ENCODE measurements at regions not wholly inside any gene's neighbourhood (a gene's known extent, or its start where the extent isn't known, plus 50 kb on each side); places are given as distances from the start of the nearest gene placed in this dataset.

DNA sequence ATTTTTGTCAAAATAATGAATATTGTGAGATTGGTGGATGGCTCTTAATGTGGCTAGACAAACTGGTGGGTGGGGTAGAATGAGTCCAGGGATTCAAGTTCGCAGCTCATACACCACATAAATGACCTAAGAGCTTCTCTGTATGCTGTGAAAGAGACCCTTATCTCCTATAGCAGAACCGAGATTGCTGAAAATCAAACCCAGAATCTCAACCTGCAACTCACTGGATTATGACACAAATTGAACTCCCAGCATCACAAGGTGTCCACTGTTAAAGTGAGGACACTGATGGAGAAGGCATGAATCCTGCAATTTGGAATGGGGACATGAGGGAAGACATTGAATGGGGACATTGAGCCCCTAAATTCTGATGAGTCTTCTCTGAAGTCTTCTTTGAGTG lies 51.3 kb upstream of the CNKSR3 start:
- TF ChIP-seq, protein P1, sequence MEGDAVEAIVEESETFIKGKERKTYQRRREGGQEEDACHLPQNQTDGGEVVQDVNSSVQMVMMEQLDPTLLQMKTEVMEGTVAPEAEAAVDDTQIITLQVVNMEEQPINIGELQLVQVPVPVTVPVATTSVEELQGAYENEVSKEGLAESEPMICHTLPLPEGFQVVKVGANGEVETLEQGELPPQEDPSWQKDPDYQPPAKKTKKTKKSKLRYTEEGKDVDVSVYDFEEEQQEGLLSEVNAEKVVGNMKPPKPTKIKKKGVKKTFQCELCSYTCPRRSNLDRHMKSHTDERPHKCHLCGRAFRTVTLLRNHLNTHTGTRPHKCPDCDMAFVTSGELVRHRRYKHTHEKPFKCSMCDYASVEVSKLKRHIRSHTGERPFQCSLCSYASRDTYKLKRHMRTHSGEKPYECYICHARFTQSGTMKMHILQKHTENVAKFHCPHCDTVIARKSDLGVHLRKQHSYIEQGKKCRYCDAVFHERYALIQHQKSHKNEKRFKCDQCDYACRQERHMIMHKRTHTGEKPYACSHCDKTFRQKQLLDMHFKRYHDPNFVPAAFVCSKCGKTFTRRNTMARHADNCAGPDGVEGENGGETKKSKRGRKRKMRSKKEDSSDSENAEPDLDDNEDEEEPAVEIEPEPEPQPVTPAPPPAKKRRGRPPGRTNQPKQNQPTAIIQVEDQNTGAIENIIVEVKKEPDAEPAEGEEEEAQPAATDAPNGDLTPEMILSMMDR (IDR thresholded peaks at IDR 0.05; ENCODE audit: low read depth, low read length, missing control alignments) = no peak
- no peak overlapping the region for H3K4me3 ChIP-seq (ENCODE audit: low read depth, low read length)
- DNase-seq (ENCODE audit: low read depth) = no peak
- in situ Hi-C loops (cut with HindIII; ENCODE audit: low sequenced_read_pairs) = no loop called here

DNA sequence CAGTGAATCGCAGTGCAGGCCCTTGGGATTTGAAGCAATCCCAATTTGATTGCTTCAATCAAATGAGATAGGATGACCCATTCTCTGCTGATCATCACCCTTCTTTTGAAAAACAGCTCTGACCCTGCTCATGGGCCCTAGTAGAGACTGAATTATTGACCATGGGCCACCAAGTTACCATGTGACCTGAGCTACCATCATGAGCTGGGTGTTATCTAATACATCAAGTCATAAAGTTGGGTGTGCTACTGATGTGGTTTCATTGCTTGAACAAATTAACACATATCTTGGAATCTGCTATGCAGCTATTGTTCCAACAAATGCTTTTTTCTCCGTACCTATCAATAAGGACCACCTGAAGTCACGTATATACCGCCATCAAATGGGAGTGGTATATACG lies 54.8 kb upstream of the CNKSR3 start:
- in situ Hi-C loops (cut with HindIII; ENCODE audit: low sequenced_read_pairs) = no loop called here
- TF ChIP-seq, protein P1 (IDR thresholded peaks at IDR 0.05; ENCODE audit: low read depth, low read length, missing control alignments) = no peak
- H3K4me3 ChIP-seq (ENCODE audit: low read depth, low read length) = no peak overlapping the region
- DNase-seq (ENCODE audit: low read depth) = no peak

DNA sequence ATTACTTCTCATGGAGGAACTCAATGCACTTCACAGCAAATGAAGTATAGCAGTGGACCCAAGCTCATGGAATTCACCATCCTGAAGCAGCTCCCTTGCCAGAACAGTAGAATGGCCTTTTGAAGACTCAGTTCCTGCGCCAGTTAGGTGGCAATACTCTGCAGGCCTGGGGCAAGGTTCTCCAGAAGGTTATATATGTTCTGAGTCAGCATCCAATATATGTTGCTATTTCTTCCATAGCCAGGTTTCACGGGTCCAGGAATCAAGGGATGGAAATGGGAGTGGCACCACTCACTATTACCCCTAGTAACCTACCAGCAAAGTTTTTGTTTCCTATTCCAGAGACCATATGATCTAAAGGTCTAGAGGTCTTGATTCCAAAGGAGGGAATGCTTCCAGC lies 56.4 kb upstream of the CNKSR3 start:
- TF ChIP-seq, protein P1 (IDR thresholded peaks at IDR 0.05; ENCODE audit: low read depth, low read length, missing control alignments) = no peak
- DNase-seq (ENCODE audit: low read depth) = no peak
- in situ Hi-C loops (cut with HindIII; ENCODE audit: low sequenced_read_pairs) = no loop called here
- no peak overlapping the region for H3K4me3 ChIP-seq (ENCODE audit: low read depth, low read length)

DNA sequence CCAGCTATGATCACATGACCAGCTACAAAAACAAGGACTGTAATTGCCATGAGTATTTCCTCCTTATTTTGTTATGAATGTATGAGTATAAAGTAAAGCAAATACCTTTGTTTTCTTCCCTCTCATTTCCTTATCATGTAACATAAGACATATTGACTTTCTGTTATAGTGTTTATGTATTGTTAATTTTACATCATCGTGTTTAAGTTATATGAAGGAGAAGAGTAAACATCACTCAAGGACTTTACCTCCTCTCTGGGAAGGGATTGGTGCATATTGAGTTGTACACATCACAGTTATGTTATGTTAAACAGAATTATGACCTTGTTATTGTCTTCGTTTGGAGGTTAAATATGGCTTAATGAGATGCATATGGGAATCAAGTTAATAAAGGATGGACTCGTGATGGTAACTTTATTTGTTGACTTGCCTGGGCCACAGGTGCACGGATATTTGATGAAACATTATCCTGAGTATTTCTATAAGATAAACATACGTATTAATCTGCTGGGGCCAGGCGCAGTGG lies 57.3 kb upstream of the CNKSR3 start:
- no peak for DNase-seq (ENCODE audit: low read depth)
- in situ Hi-C loops (cut with HindIII; ENCODE audit: low sequenced_read_pairs) = no loop called here
- H3K4me3 ChIP-seq (ENCODE audit: low read depth, low read length) = no peak overlapping the region
- TF ChIP-seq, protein P1 (IDR thresholded peaks at IDR 0.05; ENCODE audit: low read depth, low read length, missing control alignments) = no peak

DNA sequence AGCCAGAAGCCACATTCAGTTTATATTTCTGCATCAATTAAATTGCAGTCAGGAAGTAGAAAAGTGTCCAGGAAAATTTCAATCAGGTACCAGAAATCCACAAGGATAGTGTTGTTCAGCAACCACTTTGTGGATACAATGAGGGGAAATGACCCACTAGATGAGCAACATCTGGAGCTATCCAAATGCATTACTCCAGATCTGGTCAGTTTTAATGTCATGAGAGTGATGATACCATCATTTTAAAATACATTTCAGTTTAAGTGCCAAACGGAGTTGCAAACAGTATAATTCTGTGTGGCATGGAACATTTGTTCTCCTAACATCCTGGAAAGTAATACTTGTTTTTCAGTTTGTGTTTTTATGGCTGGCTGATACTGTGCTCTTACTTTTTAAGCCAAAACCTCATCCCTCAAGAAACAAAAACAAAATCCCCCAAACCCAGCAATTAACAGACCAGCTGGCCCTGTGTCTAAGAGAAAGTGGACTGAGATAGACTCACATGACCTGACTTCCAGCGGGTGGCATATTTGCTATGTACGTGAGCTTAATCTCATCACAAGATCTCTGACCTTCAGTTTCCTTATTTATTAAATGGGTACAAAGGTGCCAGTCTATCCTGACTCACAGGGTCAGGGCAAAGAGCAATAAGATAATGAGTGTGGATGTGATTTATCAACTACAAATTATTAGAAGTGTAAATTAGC lies 58.8 kb upstream of the CNKSR3 start:
- TF ChIP-seq, protein P1 (IDR thresholded peaks at IDR 0.05; ENCODE audit: low read depth, low read length, missing control alignments) = no peak
- no peak for DNase-seq (ENCODE audit: low read depth)
- in situ Hi-C loops (cut with HindIII; ENCODE audit: low sequenced_read_pairs) = no loop called here
- no peak overlapping the region for H3K4me3 ChIP-seq (ENCODE audit: low read depth, low read length)

DNA sequence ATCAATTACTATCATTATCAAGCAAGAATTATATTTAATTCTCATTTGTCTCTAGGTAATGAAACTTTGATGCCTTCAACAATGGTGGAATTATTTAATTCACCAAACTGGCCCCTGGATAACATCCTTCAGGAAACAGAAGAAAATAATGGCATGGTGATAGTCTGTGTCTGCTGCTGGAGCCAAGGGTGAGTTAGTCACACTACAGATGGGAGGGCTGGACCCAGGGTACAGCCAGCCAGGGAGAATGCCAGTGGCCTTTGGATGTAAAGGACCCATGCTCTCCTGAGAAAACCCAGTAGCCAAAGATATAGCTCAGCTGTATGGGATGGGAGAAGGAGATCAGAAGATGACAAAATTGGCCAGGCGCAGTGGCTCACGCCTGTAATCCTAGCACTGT lies 60.0 kb upstream of the CNKSR3 start:
- DNase-seq (ENCODE audit: low read depth) = no peak

More for the DNA sequence above, 60.0 kb upstream of the CNKSR3 start:
- no peak overlapping the region for H3K4me3 ChIP-seq (ENCODE audit: low read depth, low read length)
- TF ChIP-seq, protein P1 (IDR thresholded peaks at IDR 0.05; ENCODE audit: low read depth, low read length, missing control alignments) = no peak
- in situ Hi-C loops (cut with HindIII; ENCODE audit: low sequenced_read_pairs) = no loop called here

Measured in astrocyte of the cerebellum (primary cell).